ENCODE measurements at regions not wholly inside any gene's neighbourhood (a gene's known extent, or its start where the extent isn't known, plus 50 kb on each side); places are given as distances from the start of the nearest gene placed in this dataset.

GRCh38 chr12:107288414-107289127 lies 195.2 kb upstream of the CRY1 start:
- Histone ChIP-seq H3K27me3 (ENCODE audit: control insufficient read depth in 1 of 2, insufficient read depth in 2 of 2, low read length in 1 of 2) (no peaks in the 10 kb centered on the region), H3K9me3 (ENCODE audit: control insufficient read depth, low read length) (peaks cover 4% of the 10 kb centered on the region), H3K36me3 (ENCODE audit: control insufficient read depth in 1 of 2, insufficient read depth in 2 of 2, low read length in 1 of 2) (no peaks in the 10 kb centered on the region), H3K4me1 (ENCODE audit: control insufficient read depth in 1 of 2, insufficient read depth in 2 of 2, low read length in 2 of 2) (no peaks in the 10 kb centered on the region), H3K27ac (ENCODE audit: low read depth in 1 of 2, low read length in 2 of 2) (no peak overlapping the region), H3K4me3 (ENCODE audit: low read length in 2 of 2) (no peak overlapping the region)
- ATAC-seq (ENCODE audit: low FRiP score) (no peak), DNase-seq (no peak)
- intact Hi-C loops (cut with DNase I), result no loop called here
- WGBS, 2 donors, result 68% methylated on average over 15 of the region's 15 CpGs

- no peaks in the 10 kb centered on the region for H3K4me1 ChIP-seq (ENCODE audit: control insufficient read depth in 1 of 2, insufficient read depth in 2 of 2, low read length in 2 of 2)
- no peak overlapping the region for H3K4me3 ChIP-seq (ENCODE audit: low read length in 2 of 2)
- no peaks in the 10 kb centered on the region for H3K27me3 ChIP-seq (ENCODE audit: control insufficient read depth in 1 of 2, insufficient read depth in 2 of 2, low read length in 1 of 2)
- intact Hi-C loops (cut with DNase I), result no loop called here
- no peaks in the 10 kb centered on the region for H3K9me3 ChIP-seq (ENCODE audit: control insufficient read depth, low read length)
- DNase-seq (no peak), ATAC-seq (ENCODE audit: low FRiP score) (no peak)
- WGBS, 2 donors, result 66 to 73% methylated on average over 7 of the region's 7 CpGs
- H3K36me3 ChIP-seq (ENCODE audit: control insufficient read depth in 1 of 2, insufficient read depth in 2 of 2, low read length in 1 of 2), result no peaks in the 10 kb centered on the region
- H3K27ac ChIP-seq (ENCODE audit: low read depth in 1 of 2, low read length in 2 of 2), result no peak overlapping the region
Measured at GRCh38 chr12:107291018-107291417, 197.7 kb upstream of the CRY1 start.

- ATAC-seq (ENCODE audit: low FRiP score), result no peak
- H3K27ac ChIP-seq (ENCODE audit: low read depth in 1 of 2, low read length in 2 of 2), result no peak overlapping the region
- no peaks in the 10 kb centered on the region for H3K4me1 ChIP-seq (ENCODE audit: control insufficient read depth in 1 of 2, insufficient read depth in 2 of 2, low read length in 2 of 2)
- H3K4me3 ChIP-seq (ENCODE audit: low read length in 2 of 2), result no peak overlapping the region
- H3K27me3 ChIP-seq (ENCODE audit: control insufficient read depth in 1 of 2, insufficient read depth in 2 of 2, low read length in 1 of 2), result no peaks in the 10 kb centered on the region
- H3K36me3 ChIP-seq (ENCODE audit: control insufficient read depth in 1 of 2, insufficient read depth in 2 of 2, low read length in 1 of 2), result no peaks in the 10 kb centered on the region
- WGBS, 2 donors, result 77 to 87% methylated on average over 6 of the region's 6 CpGs
- H3K9me3 ChIP-seq (ENCODE audit: control insufficient read depth, low read length), result no peaks in the 10 kb centered on the region
- DNase-seq, result no peak
- intact Hi-C loops (cut with DNase I), result no loop called here
Measured at GRCh38 chr12:107296681-107297089, 203.3 kb upstream of the CRY1 start.

GRCh38 chr12:107302649-107303341 lies 209.4 kb upstream of the CRY1 start:
- intact Hi-C loops (cut with DNase I), result no loop called here
- Histone ChIP-seq H3K27me3 (ENCODE audit: control insufficient read depth in 1 of 2, insufficient read depth in 2 of 2, low read length in 1 of 2) (peaks cover 0 to 2% of the 10 kb centered on the region in 2 donors), H3K27ac (ENCODE audit: low read depth in 1 of 2, low read length in 2 of 2) (no peak overlapping the region), H3K4me1 (ENCODE audit: control insufficient read depth in 1 of 2, insufficient read depth in 2 of 2, low read length in 2 of 2) (no peaks in the 10 kb centered on the region), H3K4me3 (ENCODE audit: low read length in 2 of 2) (no peak overlapping the region), H3K36me3 (ENCODE audit: control insufficient read depth in 1 of 2, insufficient read depth in 2 of 2, low read length in 1 of 2) (no peaks in the 10 kb centered on the region), H3K9me3 (ENCODE audit: control insufficient read depth, low read length) (peaks cover 2% of the 10 kb centered on the region)
- WGBS, 2 donors, result 82 to 83% methylated on average over 2 of the region's 2 CpGs
- DNase-seq (no peak), ATAC-seq (ENCODE audit: low FRiP score) (no peak)

GRCh38 chr12:107304588-107305532 lies 211.5 kb upstream of the CRY1 start:
- 87 to 92% methylated on average over 2 of the region's 2 CpGs for WGBS, 2 donors
- Histone ChIP-seq H3K36me3 (ENCODE audit: control insufficient read depth in 1 of 2, insufficient read depth in 2 of 2, low read length in 1 of 2) (no peaks in the 10 kb centered on the region), H3K4me3 (ENCODE audit: low read length in 2 of 2) (no peak overlapping the region), H3K27me3 (ENCODE audit: control insufficient read depth in 1 of 2, insufficient read depth in 2 of 2, low read length in 1 of 2) (peaks cover 0 to 2% of the 10 kb centered on the region in 2 donors), H3K4me1 (ENCODE audit: control insufficient read depth in 1 of 2, insufficient read depth in 2 of 2, low read length in 2 of 2) (no peaks in the 10 kb centered on the region), H3K27ac (ENCODE audit: low read depth in 1 of 2, low read length in 2 of 2) (no peak overlapping the region), H3K9me3 (ENCODE audit: control insufficient read depth, low read length) (peaks cover 4% of the 10 kb centered on the region)
- no peak for DNase-seq
- no peak for ATAC-seq (ENCODE audit: low FRiP score)
- intact Hi-C loops (cut with DNase I), result no loop called here

GRCh38 chr12:107306141-107306659 lies 212.9 kb upstream of the CRY1 start:
- DNase-seq (no peak), ATAC-seq (ENCODE audit: low FRiP score) (no peak)
- Histone ChIP-seq H3K4me3 (ENCODE audit: low read length in 2 of 2) (no peak overlapping the region), H3K9me3 (ENCODE audit: control insufficient read depth, low read length) (peaks cover 4% of the 10 kb centered on the region), H3K36me3 (ENCODE audit: control insufficient read depth in 1 of 2, insufficient read depth in 2 of 2, low read length in 1 of 2) (no peaks in the 10 kb centered on the region), H3K27me3 (ENCODE audit: control insufficient read depth in 1 of 2, insufficient read depth in 2 of 2, low read length in 1 of 2) (peaks cover 0 to 2% of the 10 kb centered on the region in 2 donors), H3K4me1 (ENCODE audit: control insufficient read depth in 1 of 2, insufficient read depth in 2 of 2, low read length in 2 of 2) (no peaks in the 10 kb centered on the region), H3K27ac (ENCODE audit: low read depth in 1 of 2, low read length in 2 of 2) (no peak overlapping the region)
- 26 to 31% methylated on average over 5 of the region's 5 CpGs for WGBS, 2 donors
- intact Hi-C loops (cut with DNase I), result no loop called here

GRCh38 chr12:107308310-107308709 lies 215.0 kb upstream of the CRY1 start:
- Histone ChIP-seq H3K9me3 (ENCODE audit: control insufficient read depth, low read length) (peaks cover 4% of the 10 kb centered on the region), H3K4me3 (ENCODE audit: low read length in 2 of 2) (no peak overlapping the region), H3K27me3 (ENCODE audit: control insufficient read depth in 1 of 2, insufficient read depth in 2 of 2, low read length in 1 of 2) (peaks cover 0 to 2% of the 10 kb centered on the region in 2 donors), H3K4me1 (ENCODE audit: control insufficient read depth in 1 of 2, insufficient read depth in 2 of 2, low read length in 2 of 2) (no peaks in the 10 kb centered on the region), H3K36me3 (ENCODE audit: control insufficient read depth in 1 of 2, insufficient read depth in 2 of 2, low read length in 1 of 2) (no peaks in the 10 kb centered on the region), H3K27ac (ENCODE audit: low read depth in 1 of 2, low read length in 2 of 2) (no peak overlapping the region)
- ATAC-seq (ENCODE audit: low FRiP score), result no peak
- no peak for DNase-seq
- intact Hi-C loops (cut with DNase I), result no loop called here

- Histone ChIP-seq H3K4me1 (ENCODE audit: control insufficient read depth in 1 of 2, insufficient read depth in 2 of 2, low read length in 2 of 2) (no peaks in the 10 kb centered on the region), H3K36me3 (ENCODE audit: control insufficient read depth in 1 of 2, insufficient read depth in 2 of 2, low read length in 1 of 2) (no peaks in the 10 kb centered on the region), H3K4me3 (ENCODE audit: low read length in 2 of 2) (no peak overlapping the region), H3K27me3 (ENCODE audit: control insufficient read depth in 1 of 2, insufficient read depth in 2 of 2, low read length in 1 of 2) (peaks cover 0 to 2% of the 10 kb centered on the region in 2 donors), H3K27ac (ENCODE audit: low read depth in 1 of 2, low read length in 2 of 2) (no peak overlapping the region), H3K9me3 (ENCODE audit: control insufficient read depth, low read length) (peaks cover 4% of the 10 kb centered on the region)
- no peak for ATAC-seq (ENCODE audit: low FRiP score)
- WGBS, 2 donors, result 79 to 84% methylated on average over 4 of the region's 4 CpGs
- DNase-seq, result no peak
- intact Hi-C loops (cut with DNase I), result no loop called here
Measured at GRCh38 chr12:107309020-107309419, 215.7 kb upstream of the CRY1 start.
